CD4-positive, alpha-beta T cell treated with Interleukin-1 beta for 1 hour (primary cell): ENCODE measurements at regions not wholly inside any gene's neighbourhood (a gene's known extent, or its start where the extent isn't known, plus 50 kb on each side); places are given as distances from the start of the nearest gene placed in this dataset.
"Not testable (repeated sequence)": the region's sequence is repeated elsewhere in the genome, so short reads cannot be mapped to it uniquely, and the experiment has no call there.

Experiments
- DNase-seq, 2 donors: peaks; one replicate each; pipeline ENCODE4 v3.0.0-alpha.2; 2020 to 2022

DNA sequence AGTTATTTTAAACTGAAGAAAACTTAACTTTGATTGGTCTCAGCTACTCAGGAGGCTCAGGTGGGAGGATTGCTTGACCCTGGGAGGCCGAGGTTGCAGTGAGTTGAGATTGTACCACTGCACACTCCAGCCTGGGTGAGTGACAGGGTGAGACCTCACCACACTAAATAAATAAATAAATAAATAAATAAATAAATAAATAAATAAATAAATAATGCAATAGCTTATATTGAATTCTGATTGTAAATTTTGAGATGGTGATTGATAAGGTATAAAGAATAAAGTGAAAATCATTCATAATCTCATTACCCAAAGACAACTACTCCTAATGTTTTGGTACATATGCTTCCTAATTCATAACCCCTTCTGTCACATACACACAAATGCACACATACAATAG, 58.1 kb downstream of the TUBA3C start:
- no peak for DNase-seq

DNA sequence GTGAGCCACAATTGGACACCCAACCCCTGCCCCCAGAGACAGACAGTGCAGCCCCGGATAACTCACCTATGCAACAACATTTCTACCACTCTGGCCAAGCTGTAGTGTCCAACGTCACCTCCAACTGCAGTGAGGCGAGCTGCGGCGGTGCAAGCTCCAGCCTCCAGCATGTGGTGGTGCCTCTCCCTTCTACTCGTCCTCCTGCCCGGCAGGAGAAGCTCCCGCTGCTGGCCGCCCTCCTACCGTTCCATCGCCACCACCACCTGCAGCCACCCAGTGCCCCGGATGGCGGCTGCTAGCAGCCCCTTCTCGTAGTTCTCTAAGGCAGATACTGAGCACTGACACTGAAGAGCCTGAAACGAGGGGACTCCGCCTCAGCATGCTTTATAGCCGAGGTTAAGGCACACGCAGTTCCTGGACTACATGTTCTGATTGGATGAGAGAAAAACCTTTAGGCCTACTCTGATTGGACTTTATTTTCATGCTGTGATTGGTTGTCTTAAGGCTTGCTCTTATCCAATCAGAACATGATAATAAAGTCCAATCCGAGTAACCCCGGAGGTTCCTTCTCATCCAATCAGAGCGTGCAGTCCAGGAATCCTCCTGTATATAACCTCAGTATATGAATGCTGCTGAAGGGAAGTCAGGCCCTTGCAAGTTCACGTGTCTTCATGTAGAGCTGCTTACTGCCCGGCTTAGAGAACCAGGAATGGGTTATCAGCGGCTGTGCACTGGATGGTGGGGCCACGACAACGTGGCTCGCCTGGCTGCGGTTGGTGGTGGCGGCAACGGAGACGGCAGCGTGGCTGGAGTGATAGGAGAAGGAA, 63.5 kb downstream of the TUBA3C start:
- no peak for DNase-seq

DNA sequence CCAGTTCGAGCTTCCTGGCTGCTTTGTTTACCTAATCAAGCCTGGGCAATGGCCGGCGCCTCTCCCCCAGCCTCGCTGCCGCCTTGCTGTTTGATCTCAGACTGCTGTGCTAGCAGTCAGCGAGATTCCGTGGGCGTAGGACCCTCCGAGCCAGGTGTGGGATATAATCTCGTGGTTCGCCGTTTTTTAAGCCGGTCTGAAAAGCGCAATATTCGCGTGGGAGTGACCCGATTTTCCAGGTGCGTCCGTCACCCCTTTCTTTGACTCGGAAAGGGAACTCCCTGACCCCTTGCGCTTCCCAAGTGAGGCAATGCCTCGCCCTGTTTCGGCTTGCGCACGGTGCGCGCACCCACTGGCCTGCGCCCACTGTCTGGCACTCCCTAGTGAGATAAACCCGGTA, 72.4 kb downstream of the TUBA3C start:
- DNase-seq, result not testable (repeated sequence)

DNA sequence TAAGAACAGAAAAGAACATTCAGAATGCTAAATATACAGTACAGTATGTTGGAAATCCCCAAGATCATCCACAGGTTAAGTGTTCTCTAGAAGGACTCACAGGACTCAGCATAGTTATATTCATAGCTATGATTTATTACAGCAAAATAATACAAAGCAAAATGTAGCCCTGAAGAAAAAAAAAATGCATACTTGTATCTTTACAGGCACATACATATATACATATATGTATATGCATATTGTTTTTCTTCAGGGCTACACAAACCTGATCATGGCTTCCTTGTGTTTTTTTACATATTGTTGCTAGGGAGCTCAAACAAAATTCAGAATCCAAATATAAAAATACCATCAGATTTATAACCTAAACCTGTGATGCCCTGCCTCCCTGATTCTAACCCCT, 78.5 kb downstream of the TUBA3C start:
- DNase-seq, result no peak

DNA sequence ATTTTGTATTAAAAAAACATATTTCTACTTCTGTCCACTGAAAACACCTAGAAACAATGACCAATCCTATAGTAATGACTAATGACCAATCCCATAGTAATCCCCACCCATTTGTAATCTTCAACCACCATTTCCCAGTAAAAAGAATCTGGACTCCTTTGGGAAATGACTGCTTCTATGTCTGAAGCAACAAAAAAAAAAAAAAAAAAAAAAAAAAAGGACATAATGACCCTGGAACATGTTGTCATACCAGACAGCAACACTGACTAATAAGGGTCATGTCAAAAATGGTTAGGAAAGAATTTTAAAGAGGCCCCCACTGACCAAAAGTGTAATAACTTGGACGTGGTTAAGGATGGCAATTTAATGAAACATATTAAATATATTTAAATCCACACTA, 88.3 kb downstream of the TUBA3C start:
- DNase-seq, result no peak

DNA sequence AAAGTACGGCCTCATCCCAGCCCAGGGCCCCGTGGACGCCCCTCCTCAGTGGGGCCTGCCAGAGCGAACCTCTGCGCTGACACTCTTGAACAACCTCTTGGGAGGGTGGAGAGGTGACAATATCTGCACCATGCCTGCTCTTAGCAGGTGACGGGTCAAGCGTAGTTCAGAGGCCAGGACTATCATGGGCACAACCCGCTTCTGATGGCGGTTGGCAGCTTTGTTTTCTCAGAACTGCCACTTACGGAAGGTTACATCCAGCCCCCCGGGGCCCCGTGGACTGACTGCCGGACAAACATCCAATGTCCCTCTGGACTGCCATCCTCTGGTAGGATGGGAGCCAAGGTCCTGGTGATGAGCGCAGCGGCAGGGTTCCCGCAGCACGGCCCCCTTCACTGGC, 91.1 kb downstream of the TUBA3C start:
- no peak for DNase-seq

DNA sequence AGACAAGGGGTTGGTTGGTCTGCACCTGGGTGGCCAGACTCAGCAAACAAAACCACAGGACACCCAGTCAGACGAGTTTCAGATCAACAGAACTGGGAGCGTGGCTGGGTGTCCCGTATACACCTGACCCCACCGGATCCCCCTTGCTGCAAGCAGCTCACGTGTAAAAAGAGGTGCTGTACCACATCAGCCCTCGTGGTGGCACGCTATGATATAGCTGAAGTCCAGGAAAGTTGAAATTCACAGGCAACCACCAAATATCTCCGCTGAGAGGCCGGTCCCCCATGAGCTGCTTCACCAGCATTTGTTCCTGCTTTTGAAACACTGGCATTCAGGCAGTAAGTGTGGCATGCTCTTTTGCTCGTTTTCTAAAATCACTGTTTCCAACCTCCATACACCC, 92.3 kb downstream of the TUBA3C start:
- DNase-seq, result no peak

DNA sequence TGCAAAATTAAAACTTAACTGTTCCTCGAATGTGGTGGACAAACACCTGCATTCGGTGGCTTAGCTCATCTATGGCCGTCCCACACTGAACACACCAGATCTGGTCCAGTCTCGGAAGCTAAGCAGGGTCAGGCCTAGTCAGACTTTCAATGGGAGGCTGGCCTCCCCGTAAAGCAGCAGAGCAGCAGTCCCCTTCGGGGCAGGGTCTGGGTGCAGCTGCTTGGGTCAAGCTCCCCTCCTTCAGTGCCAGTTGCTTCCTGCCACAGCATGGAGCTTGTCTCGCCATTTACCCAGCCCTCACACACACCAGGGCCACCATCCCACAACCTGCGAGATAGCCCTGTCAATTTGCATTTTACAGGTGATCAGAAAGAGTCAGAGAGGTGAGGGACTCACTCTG, 93.2 kb downstream of the TUBA3C start:
- no peak for DNase-seq

DNA sequence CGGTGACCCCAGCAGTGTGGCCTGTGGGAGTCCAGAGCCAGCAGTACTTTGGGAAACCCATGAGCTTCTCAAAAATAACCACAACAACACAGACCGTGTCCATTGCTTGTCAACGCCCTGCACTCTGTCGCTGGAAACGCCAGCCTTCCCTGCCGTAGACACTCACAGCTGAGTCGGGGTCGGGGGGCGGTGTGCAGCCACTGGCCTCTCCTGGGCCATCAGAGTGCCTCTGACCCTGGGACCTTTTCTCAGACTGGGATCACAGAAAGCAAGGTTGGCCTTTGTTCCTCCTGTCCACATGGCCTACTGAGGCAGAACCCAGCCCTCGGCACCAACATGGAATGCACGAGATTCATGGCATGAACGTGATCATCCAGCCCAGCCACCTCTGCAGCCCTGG, 95.7 kb downstream of the TUBA3C start:
- DNase-seq, result no peak

DNA sequence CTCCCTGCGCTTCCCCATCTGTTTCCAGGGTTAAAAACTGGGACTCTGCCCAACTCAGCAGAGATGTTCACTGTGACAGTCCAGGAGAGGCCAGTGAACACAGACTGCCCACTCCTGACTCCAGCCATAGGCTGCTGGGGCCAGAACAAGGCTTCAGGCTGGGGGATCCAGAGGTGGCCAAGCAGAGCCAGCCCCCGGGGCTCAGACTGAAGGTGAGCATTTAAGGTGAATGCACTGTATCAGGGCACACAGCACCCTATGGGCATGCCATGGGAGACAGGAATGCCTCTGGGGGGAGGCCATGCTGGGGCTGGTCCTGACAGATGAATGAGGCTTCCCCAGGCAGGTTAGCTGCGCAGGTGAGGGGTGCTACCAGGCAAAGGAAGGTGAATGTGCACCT, 96.4 kb downstream of the TUBA3C start:
- no peak for DNase-seq

DNA sequence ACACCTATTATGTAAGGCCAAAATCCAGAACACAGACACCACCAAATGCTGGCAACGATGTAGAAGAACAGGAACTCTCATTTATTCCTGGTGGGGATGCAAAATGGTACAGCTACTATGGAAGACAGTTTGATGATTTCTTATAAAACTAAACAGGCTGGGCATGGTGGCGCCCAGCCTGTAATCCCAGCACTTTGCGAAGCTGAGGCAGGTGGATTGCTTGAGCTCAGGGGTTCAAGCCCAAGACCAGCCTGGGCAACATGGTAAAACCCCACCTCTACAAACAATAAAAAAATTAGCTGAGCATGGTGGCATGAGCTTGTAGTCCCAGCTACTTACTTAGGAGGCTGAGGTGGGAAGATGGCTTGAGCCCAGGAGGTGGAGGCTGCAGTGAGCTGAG, 98.3 kb downstream of the TUBA3C start:
- DNase-seq, result no peak

DNA sequence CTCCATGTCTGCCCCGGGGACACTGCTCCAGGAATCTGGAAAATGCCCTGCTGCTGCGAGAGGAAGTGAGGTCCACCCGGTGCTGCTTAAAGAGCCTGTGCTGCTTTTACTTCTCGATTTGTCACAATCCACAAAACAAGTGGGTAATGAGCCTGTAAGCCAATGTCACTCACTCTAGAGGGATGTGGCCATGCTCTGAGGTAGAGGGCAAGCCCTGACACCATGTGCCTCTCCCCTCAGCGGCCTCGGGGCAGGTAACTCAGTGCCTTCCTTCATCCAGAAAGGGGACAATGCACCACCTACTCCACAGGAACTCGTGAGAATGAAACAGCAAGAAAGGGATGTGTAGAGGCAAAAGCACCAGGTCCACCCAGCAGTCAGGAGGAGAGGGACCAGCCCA, 106.2 kb downstream of the TUBA3C start:
- no peak for DNase-seq

DNA sequence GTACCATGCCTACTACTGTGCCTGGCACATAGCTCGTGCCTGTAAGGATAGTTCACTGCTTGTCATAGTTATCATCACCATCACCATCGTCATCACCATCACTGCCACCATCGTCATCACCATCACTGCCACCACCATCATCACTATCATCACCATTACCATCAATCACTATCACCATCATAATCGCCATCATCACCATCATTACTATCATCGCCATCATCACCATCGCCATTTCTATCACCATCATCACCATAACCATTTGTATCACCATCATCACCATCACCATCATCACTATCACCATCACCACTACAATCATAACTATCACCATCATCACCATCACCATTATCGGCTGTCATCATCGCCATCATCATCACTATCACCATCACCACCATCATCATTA, 107.1 kb downstream of the TUBA3C start:
- no peak for DNase-seq

DNA sequence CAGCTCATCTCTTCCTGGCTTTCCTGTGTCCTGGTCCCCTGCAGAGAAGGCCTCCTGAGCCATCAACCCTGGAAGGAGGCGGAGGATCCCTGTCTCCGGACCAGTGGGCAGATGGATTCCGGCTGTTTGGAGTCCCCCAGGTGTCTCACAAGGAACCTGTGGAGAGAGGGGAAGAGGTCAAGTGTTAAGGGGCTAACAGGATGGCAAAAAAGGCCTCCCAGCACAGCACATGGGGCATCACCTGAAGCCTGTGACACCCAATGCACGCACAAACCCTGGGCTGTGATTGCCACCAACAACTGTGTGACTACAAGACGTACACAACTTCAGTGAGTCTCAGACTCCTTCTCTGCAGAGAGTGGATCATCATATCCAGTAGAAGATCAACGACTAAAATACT, 107.5 kb downstream of the TUBA3C start:
- DNase-seq, result not testable (repeated sequence)

DNA sequence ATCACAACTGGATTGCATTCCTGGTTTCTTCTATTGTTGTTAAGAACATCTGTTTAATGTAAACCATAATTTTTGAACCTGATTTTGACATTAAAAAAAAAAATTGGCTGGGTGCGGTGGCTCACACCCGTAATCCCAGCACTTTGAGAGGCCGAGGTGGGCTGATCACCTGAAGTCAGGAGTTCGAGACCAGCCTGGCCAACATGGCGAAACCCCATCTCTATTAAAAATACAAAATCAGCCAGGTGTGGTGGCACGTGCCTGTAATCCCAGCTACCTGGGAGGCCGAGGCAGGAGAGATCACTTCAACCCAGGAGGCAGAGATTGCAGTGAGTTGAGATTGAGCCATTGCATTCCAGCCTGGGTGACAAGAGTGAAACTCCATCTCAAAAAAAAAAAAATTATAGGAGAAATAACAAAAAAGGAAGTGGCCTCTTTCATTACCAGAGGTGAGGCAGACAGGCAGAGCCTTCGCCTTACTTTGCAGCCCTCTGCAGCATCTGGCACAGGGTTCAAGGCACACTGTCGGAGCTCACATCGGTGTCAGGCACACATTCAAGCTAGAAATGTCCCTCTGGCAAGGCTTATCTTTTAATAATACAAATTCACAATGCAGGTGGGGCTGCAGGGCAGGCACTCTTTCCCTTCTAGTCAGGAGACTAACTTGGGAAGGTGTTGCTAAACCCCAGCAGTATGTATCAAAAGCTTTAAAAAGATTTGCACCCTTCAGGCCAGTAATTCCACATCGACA, 108.5 kb downstream of the TUBA3C start:
- not testable (repeated sequence) for DNase-seq

DNA sequence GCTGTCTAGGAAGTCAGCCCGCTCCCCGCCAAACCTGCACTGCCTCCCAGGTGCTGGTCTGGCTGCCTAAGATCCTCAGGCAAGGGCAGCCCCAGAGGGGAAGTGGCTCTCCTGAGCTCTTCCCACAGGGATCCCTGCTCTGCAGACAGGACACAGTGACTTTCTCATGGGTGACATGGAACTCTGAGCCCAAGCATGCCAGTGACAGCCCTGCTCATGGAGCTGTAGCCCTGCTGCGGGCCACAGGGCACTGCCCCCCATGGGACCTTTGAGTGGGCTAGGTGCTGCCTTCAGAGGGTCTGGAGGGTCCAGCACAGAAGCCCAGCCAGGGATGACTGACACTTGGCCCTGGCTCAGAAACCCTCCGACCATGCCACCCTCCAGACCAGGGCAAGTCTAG, 109.1 kb downstream of the TUBA3C start:
- no peak for DNase-seq

DNA sequence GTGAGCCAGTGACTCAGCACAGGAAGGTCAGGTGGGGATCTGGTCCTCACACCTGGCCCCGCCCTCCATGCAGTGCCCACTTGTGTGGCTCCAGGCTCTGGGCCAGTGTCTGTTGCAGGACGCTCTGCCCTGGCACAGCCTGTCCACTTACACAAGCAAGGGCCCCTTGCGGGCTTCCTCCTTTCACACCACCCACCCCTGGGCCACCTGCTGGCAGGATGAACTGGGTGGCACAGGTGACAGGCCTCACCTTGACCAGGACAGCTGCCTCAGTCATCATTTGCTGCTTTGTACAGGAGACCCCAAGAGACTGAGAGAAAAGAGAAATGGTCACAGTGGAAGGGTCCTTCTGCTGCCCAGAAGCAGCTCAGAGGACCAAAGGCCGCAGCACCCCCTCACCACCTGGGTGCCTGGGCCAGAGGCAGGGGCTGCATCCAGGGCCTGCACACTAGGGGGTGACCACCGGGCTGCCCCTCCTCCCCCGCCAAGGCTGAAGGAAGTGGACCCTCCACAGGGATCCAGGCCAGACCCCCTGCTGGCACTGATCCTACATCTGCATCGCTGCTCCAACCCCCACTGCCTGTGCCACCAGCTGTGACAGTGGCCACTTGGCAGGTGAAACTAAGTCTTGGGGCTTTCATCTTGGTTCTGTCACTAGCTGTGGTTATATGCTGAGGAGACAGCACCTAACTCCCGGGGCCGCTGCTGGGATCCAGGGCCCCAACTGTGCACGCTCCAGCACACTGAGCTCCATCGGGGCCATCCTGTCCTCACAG, 110.3 kb downstream of the TUBA3C start:
- DNase-seq, result no peak

DNA sequence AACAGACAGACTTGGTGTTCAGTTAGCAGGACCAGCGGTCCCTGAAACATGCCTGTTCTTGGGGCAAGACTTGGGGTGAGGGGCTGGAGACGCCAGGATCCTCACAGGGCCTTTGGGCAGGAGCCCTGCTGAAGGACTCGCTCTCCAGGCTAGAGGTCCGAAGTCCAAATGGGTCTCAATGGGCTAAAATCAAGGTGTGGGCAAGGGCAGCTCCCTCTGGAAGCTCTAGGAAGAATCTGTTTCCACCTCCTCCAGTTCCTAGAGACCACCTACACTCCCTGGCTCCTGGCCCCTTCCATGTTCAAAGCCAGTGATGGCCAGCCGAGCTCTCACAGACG, 111.3 kb downstream of the TUBA3C start:
- no peak for DNase-seq

DNA sequence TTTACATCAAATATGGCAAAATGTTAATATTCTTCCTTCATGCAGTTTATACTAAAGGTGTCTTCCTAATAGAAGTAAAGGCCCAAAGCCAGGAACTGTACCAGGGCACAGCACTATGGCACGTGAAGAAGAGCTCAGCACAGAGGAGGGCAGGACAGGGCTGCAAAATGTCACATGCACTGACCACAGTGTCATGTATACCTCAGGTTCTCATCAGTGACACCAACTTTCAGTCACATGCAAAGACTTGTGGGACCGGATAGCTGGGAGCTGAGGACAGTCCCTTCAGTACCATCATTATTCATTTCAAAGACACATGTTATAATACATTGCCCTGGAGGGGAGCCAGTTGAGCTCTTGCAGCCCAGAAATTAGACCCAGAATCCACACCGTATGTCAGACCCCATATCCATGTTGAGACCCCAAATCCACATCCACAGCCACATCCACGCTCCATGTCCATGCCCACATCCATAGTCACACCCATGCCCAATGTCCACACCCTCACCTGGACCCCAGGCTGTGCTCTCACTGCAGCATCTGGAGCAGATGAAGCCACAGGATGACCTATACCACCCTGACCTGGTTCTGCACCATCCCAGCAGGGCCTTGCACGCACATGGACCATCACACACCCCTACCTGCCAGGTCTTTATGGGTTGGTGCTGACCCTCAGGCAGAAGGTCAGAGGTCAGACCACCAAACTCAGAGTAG, 111.8 kb downstream of the TUBA3C start:
- no peak for DNase-seq

DNA sequence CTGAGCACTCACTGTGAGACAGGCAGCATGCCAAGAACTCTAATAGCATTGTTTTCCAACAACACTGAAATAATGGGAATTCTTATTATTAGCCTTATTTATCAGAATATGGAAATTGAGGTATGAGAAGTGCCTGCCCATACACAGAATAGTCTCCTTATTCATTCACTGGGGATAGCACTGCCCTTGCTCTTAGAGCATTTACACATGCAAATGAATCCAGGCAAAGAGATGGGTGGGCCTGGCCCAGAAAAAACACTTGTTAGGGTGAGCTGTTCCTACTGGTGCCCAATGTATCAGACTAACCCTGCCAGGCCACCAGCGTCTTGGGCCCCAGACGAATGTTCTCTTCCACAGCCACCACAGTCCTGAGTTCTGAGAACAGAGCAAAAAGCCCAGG, 112.9 kb downstream of the TUBA3C start:
- DNase-seq, result no peak

DNA sequence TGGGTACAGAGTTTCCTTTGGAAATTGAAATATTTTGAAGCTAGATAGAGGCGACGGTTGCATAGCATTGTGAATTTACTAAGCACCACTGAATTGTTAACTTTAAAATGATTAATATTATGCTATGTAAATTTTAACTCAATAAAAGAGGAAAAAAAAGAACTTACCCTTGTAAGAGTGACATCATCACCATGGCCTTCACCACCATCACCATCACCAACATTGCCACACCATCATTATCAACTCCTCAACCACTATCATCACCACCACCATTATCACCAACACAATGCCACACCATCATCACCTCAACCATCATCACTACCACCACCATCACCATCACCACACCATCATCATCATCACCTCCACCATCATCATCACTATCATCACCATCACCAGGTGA, 113.9 kb downstream of the TUBA3C start:
- no peak for DNase-seq

DNA sequence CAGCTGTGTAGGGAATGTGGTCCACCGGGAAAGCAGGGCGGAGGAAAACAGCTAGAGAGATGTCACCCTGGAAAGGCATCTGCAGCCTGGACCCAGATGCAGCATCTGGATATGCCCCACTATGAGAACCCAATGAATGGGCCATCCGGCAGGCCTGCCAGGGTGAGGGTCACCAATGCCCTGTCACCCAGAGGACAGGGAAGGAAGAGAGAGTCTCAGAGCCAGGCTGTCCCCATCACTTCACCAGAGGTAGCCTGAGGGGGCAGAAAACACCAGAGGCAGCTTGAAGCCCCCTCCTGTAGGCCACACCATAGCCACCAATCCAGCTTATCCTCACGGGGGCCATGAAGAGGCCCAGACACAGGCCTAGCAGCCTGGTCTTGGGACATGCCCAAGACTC, 118.8 kb downstream of the TUBA3C start:
- DNase-seq, result no peak

DNA sequence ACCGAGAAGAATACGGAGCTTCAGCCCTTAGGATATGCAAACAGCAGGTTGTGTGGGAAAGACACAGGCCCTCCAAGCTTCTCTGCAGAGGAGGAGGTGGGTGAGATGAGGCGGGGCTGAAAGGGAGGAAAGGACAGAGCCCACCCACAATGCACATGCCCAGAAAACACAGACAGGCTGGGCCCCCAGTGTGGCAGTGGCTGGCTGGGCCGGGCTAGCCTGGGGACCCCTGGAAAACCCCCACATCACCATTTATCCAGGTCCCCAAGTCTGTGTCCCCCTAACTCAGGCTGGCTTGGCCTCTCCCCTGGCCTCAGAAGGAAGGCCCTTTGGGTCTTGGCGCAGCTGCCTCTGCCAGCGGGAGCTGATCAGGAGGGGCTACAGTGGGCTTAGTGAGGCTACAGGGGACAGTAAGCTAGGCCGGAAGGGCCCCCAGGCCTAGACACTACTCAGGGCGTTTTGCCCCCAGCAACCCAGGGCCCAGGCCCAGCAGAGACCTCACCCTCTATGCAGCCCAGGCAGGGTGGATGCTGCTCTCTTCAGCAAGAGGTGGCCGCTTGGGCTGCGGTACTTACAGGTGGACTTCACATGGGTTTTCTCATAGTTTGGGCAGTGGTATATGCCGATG, 119.5 kb downstream of the TUBA3C start:
- no peak for DNase-seq
